ENCODE measurements at regions not wholly inside any gene's neighbourhood (a gene's known extent, or its start where the extent isn't known, plus 50 kb on each side); places are given as distances from the start of the nearest gene placed in this dataset.

DNA sequence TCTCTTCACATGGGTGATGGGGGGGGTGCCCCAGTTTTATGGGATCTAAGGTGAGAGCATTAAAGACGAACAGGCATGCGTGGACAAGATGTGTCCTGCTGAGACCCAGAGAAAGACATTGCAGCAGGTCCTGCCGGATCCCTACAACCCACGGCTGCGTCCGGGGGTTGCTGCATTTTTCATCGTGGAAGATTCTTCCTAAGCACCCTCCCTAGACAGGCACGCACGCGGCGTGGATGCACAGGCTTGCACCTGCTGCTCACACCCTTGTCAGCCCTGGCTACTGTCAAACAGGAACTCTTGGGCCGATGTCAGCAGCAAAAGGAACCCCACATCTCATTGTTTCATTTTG lies 280.6 kb upstream of the RTL1 start:
- no peak for DNase-seq

DNA sequence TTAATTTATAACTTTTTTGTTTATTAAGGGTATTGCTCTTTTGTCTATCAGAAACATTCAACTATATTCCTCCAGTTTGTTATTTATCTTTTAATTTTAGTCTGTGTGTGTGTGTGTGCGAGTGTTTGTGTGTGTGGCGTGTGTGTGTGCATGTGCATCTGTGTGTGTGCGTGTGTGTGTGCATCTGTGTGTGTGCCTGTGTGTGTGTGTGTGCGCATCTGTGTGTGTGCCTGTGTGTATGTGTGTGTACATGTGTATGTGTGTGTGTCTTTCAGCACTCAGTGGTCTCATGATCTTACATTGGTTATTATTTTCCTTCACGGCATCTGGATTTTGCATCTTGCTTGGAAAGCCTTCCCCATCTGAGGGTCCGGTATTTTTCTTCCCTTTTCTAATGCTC lies 281.1 kb upstream of the RTL1 start:
- no peak for DNase-seq

GRCh38 chr14:101185073-101185835 lies 281.7 kb upstream of the RTL1 start:
- no peak for DNase-seq

- no peak for DNase-seq
Observed at GRCh38 chr14:101185946-101186345, 282.4 kb upstream of the RTL1 start.

GRCh38 chr14:101186544-101186943 lies 283.0 kb upstream of the RTL1 start:
- no peak for DNase-seq

DNA sequence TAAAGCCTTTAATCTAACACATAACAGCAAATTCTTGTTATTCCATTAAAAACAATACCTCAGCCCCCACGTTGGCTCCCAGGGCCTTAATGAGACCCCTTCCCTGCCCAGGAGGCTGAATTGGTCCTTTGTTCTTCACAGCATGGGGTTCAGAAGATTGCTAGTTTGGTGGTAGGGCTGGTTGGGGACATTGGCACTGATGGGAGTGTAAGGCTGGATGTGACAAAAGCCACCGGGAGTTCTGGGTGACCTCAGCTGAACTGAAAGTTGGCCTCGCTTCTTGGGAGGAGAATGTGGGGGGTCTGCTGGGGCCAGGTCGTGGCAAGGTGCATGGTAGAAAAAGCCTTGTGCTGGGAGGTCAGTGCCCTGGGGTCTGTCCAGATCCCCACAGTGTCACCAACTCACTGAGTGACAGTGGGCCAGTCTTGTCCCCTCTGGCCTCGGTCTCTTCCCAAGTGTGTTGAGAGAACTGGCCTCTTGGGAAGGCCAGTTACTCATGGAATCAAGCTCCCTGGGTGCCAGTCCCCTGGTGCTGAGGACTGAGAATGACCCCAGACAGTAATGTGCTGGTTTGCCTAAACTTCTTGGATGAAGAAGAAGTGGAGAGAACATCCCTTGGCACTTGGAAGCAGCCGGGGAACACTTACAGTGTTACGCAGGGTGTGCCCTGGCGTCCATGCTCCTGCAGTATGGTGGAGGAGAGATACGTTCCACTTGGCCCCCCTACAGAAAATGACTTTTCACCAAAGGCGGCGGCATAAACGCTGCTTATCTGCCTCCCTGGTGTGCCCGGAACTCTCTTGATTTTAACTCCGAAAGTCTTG lies 283.7 kb upstream of the RTL1 start:
- no peak for DNase-seq

GRCh38 chr14:101187816-101188570 lies 284.5 kb upstream of the RTL1 start:
- DNase-seq, result no peak

GRCh38 chr14:101188571-101188915 lies 285.0 kb upstream of the RTL1 start:
- DNase-seq, result no peak

DNA sequence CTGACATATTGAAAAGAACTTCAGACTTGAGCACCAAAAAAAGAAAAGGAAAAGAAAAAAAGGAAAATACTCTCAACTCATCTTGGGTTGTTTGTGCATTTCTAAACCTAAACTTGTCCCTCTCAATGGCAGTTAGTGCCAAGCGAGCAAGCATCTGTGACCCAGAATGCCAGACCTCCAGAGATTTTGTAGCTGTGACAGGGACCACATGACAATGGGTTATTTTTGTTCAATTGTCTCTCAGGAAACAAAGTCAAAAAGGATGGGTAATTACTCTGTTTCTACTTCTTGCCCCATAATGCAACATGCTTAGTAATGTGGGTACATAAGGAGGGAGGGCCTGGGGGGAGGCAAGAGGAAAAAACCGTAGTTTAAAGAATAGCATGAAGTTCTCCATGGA lies 285.7 kb upstream of the RTL1 start:
- no peak for DNase-seq

DNA sequence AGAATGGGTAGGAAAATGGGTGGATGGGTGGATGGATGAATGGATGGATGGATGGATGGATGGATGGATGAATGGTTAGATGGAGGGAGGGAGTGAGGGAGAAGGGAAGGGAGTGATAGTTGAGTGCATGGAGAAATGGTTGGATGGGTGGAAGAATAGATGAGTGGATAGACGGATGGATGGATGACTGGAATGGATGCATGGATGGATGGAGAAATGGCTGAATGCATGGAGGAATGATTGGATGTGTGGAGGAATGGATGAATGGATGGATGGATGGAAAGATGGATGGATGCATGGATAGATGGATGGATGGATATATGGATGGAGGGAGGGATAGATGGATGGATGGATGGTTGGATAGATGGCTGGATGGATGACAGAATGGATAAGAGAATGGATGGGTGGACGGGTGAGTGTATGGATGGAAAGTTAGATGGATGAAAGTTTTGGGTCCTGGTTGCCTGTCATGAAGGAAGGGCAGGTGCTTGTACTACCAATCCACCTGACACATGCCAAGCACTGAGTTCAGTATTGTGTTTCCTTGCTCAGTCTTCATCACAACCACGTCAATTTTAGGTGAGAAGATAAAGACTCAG lies 286.5 kb upstream of the RTL1 start:
- no peak for DNase-seq

DNA sequence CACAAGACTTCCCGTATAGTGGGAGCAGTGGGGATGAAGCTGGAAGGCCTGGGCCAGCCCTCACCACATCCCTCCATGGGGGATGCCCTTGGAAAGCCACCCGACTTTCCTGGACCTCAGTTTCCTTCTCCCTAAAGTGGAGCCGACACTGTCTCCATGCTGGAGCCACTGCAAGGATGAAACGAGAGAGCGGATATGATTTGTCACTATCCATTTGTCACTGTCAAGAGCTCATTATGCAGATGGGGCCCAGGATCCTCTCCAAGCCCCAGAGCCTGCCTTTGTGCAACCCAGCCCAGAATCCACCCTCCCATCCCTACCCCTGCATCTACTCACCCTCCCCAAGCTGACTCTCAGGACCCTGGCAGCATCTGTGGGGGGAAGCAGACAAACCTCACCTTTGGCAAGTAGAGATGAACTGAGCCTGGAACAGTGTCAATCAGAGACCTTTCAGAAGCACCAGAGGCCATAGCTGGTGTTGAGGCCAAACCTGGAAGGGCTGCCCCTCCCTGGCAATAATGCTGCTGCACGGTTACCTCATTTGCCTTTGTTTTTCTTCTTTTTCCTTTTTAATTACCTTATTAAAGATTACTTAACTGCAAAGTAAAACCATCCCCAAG lies 287.7 kb upstream of the RTL1 start:
- DNase-seq, result no peak

GRCh38 chr14:101191721-101192660 lies 288.5 kb upstream of the RTL1 start:
- DNase-seq, result no peak

- DNase-seq, result no peak
Observed at GRCh38 chr14:101192661-101193000, 289.1 kb upstream of the RTL1 start.

- no peak for DNase-seq
Observed at GRCh38 chr14:101193106-101193844, 289.8 kb upstream of the RTL1 start.

DNA sequence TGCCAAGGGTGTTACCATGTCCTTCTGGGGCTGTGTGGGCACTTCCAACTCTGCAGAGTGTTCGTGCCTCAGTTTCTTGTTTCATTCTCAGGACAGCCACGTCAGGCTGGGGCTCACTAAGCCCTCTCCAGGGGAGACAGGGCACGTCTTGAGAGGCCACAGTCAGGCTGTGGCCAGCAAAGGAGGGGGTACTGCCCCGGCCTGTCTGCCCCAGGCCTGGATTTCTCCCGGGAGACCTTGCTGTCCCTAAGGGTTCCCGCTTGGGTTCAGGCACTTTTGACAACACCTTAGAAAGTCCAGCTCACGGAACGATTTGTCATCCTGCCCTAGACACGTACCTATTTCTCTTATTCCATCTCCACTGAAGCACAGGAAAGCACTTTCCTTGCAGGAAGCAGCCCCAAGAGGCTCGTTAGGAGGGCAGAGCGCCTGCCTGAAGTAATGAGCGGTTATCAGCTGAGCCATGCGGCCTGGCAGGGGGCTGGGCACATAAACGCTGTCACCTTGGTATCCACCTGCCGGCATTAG lies 290.4 kb upstream of the RTL1 start:
- DNase-seq, result no peak

- no peak for DNase-seq
Observed at GRCh38 chr14:101194373-101195308, 291.1 kb upstream of the RTL1 start.

- no peak for DNase-seq
Observed at GRCh38 chr14:101195309-101195901, 291.9 kb upstream of the RTL1 start.

GRCh38 chr14:101196051-101196712 lies 292.7 kb upstream of the RTL1 start:
- DNase-seq, result no peak

Data from fibroblast of skin of right quadriceps (primary cell).